Mucosa of stomach (tissue), 1 donor: ENCODE measurements at regions not wholly inside any gene's neighbourhood (a gene's known extent, or its start where the extent isn't known, plus 50 kb on each side); places are given as distances from the start of the nearest gene placed in this dataset.

ENCODE experiments used
- H3K27me3 ChIP-seq: one replicate; pipeline ENCODE4 v1.7.0; 2013; ENCODE audit warnings: mild to moderate bottlenecking, low read length; ENCODE audit not compliant: control insufficient read depth, insufficient read depth
- H3K36me3 ChIP-seq: one replicate; pipeline ENCODE4 v1.7.0; 2013; ENCODE audit warnings: low read length; ENCODE audit not compliant: control insufficient read depth, insufficient read depth
- H3K4me1 ChIP-seq: one replicate; pipeline ENCODE4 v1.7.0; 2013; ENCODE audit warnings: mild to moderate bottlenecking, low read length; ENCODE audit not compliant: control insufficient read depth, insufficient read depth
- H3K4me3 ChIP-seq: one replicate; pipeline ENCODE4 v1.7.0; 2013; ENCODE audit warnings: low read length
- H3K9ac ChIP-seq: one replicate; pipeline ENCODE4 v1.7.0; 2013; ENCODE audit warnings: mild to moderate bottlenecking, low read length, moderate library complexity
- H3K9me3 ChIP-seq: one replicate; pipeline ENCODE4 v1.7.0; 2013; ENCODE audit warnings: mild to moderate bottlenecking, low read length, moderate library complexity; ENCODE audit not compliant: control insufficient read depth
- donor health status: Pancreatic carcinoma.

DNA sequence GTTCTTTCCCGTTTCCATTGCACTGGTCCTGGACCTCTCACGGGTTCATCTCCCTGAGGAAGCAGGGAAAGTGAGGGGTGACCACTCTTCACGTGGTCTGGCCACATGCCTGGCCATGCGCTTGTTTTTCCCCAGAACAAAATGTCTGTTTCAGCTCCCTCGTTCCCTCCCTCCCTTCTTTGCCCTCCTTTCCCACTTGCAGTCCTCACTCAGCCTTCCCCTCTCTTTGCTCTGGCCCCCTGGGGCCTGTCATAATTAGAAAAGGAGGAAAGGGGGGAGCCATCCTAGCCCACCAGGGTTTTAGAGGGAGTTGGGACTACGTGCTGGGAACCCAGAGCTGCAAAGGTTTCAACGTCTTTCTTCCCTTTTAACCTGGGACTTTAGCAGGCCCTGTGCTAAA lies 52.8 kb upstream of the CADM1 start:
- no peaks in the 10 kb centered on the region for H3K4me1 ChIP-seq
- no peak overlapping the region for H3K9ac ChIP-seq

DNA sequence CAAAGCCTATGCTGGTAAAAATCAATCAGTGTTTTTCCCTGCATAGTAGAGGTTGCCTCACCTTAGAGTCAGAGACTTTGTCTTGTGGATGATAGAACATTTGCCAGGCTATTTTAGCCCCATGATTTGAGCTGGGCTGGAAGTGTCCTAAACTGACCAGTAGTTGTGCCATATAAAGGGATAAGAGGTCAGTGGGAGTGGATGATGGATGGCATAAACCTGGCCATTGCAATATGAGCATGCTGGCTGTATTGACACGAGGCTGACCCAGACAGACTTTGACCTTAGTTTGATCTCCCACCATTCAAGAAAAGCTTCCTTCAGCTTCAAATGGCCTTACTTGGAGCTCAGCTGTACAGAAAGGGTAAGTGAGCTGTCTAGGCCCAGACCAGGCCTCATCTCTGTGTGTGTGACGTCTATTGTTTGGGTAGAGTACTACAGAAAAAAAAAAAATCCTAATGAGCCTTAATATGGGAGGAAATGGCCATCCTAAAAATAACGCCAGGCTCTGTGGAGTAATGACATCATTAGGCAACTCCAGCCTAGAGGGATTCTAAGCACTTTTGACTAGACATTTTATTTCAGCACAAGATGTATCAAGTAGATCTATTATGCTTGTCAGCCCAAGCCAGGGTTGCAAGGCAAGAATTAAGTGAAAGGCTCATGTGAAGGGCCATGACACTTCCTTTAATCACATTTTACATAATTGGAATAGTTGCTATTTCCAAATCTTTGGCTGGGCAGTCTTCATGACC lies 51.3 kb upstream of the CADM1 start:
- Histone ChIP-seq H3K4me1 (no peaks in the 10 kb centered on the region), H3K27me3 (no peaks in the 10 kb centered on the region), H3K4me3 (no peak overlapping the region)

More for the DNA sequence above, 52.8 kb upstream of the CADM1 start:
- Histone ChIP-seq H3K36me3 (no peaks in the 10 kb centered on the region), H3K4me3 (no peak overlapping the region), H3K9me3 (no peaks in the 10 kb centered on the region), H3K27me3 (no peaks in the 10 kb centered on the region)

More for the DNA sequence above, 51.3 kb upstream of the CADM1 start:
- Histone ChIP-seq H3K9me3 (no peaks in the 10 kb centered on the region), H3K9ac (no peak overlapping the region), H3K36me3 (no peaks in the 10 kb centered on the region)
